NCI-H1092 (cell line): ENCODE measurements at regions not wholly inside any gene's neighbourhood (a gene's known extent, or its start where the extent isn't known, plus 50 kb on each side); places are given as distances from the start of the nearest gene placed in this dataset.
"Not testable (repeated sequence)": the region's sequence is repeated elsewhere in the genome, so short reads cannot be mapped to it uniquely, and the experiment has no call there.

Source experiments
- DNase-seq: peaks from one replicate; lab custom pipeline; 2025; lab: John Stamatoyannopoulos, UW

- no peak for DNase-seq
Measured at GRCh38 chrX:68995780-68996551, 167.1 kb downstream of the EFNB1 start.

DNA sequence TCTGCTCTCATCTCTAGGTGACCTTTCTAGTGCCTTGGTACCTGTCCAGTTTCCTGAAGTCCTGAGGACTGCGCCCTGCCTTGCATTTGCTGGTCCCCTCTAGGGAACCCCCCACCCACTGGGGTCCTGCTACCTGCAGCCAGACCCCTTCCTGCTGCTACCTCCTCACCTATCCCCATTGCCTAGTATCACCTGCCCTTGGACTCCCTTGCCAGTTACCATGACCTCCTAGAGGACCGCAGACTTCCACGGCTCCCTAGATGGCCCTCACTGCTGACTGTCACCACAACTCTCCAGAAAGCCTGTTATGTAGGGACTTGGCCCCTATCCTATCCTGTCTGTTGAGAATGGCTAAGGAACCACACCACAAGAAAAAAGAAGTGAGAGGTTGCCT lies 166.6 kb downstream of the EFNB1 start:
- no peak for DNase-seq

GRCh38 chrX:68994891-68995255 lies 166.1 kb downstream of the EFNB1 start:
- no peak for DNase-seq

DNA sequence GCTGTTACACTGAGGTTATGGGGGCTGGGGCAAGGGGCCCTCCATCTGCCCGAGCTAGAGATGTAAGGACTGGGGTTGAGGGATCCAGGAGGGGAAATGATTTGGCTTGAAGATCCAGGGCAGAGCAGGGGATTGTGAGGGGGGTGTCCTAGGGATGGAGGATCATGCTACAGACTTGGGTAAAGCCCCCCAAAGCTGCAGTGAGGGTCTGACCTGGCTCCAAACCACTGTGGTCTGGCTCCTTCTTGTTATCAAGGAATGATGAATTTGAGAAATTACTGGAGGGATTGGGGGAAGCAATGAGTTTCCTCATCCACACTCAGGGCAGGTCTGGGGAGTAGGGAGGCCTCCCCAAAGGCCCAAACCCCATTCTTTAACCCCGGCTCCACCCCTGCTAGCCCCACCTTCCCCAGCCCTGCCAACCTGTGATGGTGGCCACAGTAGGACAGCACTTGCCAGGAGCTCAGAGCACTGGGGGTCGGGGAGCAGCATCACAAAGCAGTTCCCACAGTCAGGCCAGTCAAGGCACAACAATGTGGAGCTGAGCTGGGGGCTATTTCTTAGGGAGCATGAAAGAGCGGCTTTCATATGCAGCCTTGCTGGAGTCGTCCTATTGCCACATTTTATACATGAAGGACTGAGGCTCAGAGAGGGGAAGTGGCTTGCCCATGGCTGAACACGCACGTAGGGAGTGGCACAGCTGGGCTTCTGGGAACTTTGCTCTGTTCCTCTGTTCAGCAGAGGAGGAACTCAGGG lies 165.5 kb downstream of the EFNB1 start:
- no peak for DNase-seq

GRCh38 chrX:68992821-68993397 lies 164.1 kb downstream of the EFNB1 start:
- no peak for DNase-seq

DNA sequence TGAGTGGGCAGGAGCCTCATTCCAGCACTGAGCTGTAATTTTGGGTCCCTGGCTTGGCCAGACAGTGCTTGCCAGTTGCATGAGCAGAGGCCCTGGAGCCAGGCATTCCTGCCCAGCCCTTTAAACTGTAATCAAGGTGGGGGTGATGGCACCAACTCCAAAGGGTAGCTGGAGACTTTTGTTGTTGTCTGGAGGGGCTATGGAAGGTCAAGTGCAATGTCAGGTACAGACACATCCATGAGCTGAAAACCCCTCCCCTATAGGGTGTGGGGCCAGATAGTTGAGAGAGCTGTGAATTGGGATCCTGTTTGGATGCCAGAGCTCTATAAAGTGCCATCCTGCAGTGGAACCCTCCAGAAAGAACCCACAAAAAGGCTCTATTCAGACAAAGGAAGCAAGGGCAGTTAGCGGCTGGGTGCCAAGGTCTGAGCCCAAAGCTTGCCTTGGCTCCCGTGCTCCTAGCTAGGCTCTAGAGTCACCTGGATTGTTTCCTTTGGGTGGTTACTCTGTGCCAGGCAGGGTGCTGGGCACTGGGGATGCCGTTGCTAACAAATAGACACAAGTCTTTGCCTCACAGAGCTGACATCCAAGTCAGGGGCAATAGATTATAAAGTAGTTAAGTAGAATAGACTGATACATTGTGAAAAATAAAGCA lies 163.0 kb downstream of the EFNB1 start:
- no peak for DNase-seq

DNA sequence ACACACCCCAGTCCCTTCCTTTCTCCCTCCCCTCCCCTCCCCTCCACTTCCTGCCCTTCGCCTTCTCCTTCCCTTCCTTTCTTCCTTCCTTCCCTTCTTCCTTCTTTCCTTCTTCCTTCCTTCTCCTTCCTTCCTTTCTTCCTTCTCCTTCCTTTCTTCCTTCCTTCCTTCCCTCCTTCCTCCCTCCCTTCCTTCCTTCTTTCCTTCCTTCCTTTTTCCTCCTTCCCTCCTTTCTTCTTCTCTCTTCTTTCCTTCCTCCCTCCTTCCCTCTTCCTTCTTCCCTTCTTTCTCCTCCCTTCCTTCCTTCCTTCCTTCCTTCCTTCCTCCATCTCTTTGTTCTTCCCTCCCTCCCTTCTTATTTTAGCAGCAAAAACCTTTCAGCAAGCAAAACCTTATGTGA lies 162.1 kb downstream of the EFNB1 start:
- DNase-seq, result no peak

DNA sequence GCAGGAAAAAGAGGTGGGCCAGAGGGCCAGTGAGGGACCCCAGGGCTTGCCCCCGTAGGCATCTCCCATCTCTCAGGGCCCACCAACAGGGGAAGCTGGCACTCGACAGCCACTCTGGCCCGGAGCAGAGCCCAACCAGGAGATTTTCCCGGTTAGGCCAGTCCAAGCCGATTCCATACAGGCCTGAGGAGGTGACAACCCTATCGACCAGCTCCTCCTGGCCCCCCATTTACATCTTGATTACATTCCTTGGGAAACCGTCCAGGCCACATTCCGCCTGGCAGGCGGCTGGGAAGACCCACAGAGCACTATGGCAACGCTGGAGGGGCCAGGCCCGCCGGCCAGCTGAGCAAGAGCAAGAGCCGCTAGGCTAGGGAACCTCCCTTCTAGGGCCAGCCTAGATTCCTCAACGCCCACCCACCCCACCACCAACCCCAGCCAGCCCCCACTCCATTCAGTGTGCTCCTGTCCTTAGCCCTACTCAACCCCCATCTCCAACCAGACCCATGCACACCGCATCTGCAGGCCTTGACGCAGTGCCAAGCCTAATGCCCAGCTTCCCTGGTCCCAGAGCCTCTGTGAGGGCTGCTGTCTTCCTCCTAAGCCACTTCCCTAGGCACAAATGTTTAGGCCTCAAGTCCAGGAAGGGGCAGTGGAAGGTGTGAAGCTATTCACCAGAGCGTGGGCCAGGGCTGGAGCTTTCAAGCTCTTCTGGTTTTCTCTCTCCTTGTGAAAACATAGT lies 161.2 kb downstream of the EFNB1 start:
- DNase-seq, result peak; percentile 30

DNA sequence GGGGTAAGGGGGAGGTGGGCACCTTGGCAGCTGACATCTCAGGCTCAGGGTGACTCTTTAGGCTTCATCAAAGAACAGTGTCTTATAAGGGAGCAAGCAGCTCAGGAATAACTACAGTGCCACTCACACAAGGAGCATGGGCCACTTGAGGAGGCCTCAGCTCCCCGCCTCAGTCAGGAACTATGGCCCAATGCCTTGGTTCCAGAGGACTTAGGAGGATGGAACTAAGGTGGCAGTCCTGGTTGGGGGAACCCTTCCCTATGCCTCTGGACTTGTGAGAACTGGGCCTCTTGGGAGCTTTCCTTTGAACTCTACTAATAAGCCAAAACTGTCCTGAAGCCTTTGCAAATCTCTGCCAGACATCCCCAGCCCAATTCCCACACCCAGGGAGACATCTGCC lies 160.6 kb downstream of the EFNB1 start:
- no peak for DNase-seq

GRCh38 chrX:68988865-68989264 lies 160.0 kb downstream of the EFNB1 start:
- DNase-seq, result no peak

DNA sequence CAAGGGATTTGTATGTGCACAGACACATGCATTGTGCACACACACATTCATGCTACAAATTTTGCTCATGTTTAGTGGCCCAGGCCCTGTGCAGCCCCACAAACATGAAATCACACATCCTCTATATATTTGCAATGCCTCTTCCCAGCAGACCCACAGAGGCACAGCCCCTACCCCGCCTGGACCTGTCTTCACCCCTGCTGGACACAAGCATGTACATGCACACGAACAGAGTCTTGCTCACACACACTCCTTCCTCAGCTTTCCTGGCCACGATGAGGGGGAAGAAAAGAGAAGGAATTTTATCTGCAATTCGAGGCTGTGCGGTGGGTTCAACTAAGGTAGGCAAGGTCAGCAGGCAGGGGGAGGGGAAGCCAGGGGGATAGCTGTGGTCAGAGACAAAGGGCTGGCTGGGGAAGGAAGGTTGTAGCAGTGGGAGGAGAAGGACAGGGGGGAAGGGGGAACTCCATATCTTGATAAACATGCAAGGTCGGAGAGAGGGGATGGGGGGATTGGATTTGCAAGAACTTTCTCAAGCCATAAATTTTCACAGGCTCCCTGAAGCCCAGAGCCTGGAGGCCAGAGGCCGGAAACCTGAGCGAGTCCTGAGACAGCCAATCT lies 156.4 kb downstream of the EFNB1 start:
- no peak for DNase-seq

GRCh38 chrX:68983004-68983857 lies 154.4 kb downstream of the EFNB1 start:
- peak; percentile 38 for DNase-seq

DNA sequence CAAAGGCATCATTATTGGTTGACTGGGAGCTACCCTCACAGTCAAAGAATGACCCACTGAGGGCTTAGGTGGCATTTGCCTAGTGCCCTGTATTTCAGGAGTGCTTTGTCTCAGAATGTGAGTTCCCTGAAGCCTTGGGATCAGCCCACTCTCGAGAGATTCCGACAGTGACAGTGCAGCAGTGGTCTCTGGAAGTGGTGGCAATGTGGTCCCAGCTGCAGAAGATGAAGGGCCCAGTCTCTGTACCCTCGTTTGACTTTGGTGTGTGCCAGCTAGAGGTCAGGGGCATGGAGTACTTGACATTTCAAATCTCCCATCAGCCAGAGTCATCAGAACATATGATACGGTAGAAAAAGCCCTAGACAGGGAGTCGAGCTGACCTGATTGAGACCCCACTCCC lies 153.7 kb downstream of the EFNB1 start:
- no peak for DNase-seq

- DNase-seq, result no peak
Measured at GRCh38 chrX:68980906-68981616, 152.2 kb downstream of the EFNB1 start.

DNA sequence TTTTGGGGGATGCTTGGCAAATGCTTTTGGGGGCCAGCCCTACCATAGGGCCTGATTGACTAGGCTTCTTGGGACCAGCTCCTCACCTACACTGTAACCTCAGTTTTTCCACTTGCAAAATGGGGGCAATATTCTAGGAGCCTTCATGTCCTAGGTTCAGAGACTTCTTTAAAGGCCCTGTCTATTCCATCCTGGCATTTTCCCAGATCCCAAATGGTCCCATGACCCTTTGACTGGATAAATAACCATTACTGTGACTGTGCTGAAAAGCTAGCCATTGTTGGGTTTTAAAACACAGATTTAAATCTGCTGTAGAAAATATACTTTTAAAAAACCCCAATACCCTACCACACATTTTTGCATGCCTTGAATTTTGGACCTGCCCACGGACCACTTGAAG lies 149.8 kb downstream of the EFNB1 start:
- DNase-seq, result no peak

- no peak for DNase-seq
Measured at GRCh38 chrX:68978255-68978654, 149.4 kb downstream of the EFNB1 start.

DNA sequence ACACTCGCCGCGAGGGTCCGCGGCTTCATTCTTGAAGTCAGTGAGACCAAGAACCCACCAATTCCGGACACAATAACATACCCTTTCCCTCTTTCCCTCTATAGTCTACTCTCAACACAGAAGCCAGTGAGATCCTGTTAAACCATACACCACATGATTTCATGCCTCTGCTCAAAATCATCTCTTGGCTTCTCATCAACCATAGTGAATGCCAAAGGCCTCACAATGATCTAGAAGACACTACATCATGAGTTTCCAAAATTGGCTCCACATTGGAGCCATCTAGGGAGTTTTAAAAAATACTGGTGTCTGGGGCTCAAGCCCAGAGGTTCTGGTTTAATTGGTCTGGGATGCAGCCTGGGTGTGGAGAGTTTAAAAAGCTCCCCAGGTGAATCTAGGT lies 124.5 kb downstream of the EFNB1 start:
- no peak for DNase-seq

GRCh38 chrX:68951942-68952619 lies 123.3 kb downstream of the EFNB1 start:
- not testable (repeated sequence) for DNase-seq

GRCh38 chrX:68950937-68951336 lies 122.1 kb downstream of the EFNB1 start:
- DNase-seq, result no peak
